ENCODE measurements at regions not wholly inside any gene's neighbourhood (a gene's known extent, or its start where the extent isn't known, plus 50 kb on each side); places are given as distances from the start of the nearest gene placed in this dataset.

DNA sequence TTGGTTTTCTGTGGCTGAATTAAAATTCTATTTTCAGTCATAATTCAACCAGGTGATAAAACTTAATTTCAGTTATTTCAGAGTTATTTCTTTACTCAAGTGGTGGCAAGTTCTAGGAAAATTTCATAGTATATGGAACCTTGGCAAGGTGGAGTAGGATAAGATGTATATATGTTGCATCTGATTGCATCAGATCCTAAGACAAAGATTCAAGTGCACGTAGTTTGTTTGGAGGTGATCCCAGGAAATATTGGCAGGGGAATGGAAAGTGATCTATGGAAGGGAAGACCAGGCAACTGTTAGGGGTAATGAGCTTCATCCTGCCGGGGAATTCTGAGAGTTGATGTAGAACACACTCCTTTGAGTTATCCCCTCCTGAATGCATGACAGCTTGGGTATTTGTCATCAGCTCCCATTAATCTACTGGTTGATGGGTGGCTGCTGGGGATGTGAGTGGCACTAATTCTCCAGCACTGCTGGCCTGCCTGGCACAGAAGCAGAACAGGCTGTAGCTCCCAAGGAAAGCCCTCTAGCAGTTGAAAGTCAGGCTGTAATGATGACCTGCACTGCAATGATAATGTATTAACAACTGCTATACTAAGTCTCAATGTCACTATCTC, 52.2 kb upstream of the TOM1L1 start:
- DNase-seq (ENCODE audit: low read depth), result no peak
- H3K4me3 ChIP-seq (ENCODE audit: low read depth, low read length), result no peak overlapping the region
- no peak for TF ChIP-seq CTCF (conservative IDR thresholded peaks at IDR 0.05; ENCODE audit: low read depth, low read length)

DNA sequence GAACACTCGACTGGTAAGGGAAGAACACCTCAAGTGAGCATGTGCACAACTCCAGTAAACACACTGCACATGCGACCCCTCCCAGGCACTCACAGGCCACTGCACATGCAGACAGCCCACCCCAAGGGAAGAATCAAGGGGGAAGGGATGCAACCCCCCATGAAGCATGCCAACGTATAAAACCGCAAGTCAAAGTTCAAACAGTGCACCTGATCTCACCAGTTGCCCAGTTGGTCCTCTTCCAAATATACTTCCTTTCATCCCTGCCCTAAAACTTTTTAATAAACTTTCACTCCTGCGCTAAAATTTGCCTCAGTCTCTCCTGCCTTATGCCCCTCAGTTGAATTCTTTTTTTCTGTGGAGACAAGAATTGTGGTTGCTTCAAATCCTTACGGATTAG, 51.0 kb upstream of the TOM1L1 start:
- no peak for TF ChIP-seq CTCF (conservative IDR thresholded peaks at IDR 0.05; ENCODE audit: low read depth, low read length)
- no peak for DNase-seq (ENCODE audit: low read depth)
- H3K4me3 ChIP-seq (ENCODE audit: low read depth, low read length), result no peak overlapping the region
